Stimulated activated naive CD8-positive, alpha-beta T cell treated with anti-CD3 and anti-CD28 coated beads, Interleukin-15, Interleukin-2, amounts not matched to agents 100 ng/mL and 50 ng/mL, for 24 hours (primary cell): ENCODE measurements at regions not wholly inside any gene's neighbourhood (a gene's known extent, or its start where the extent isn't known, plus 50 kb on each side); places are given as distances from the start of the nearest gene placed in this dataset.
"Not testable (repeated sequence)": the region's sequence is repeated elsewhere in the genome, so short reads cannot be mapped to it uniquely, and the experiment has no call there.

Experiments used
- H3K27ac Mint-ChIP-seq: one replicate; pipeline ENCODE4 v1.8.0; 2021; ENCODE audit warnings: mild to moderate bottlenecking, mixed read lengths
- H3K27me3 Mint-ChIP-seq: one replicate; pipeline ENCODE4 v1.8.0; 2021; ENCODE audit warnings: mixed read lengths
- H3K36me3 Mint-ChIP-seq: one replicate; pipeline ENCODE4 v1.8.0; 2021; ENCODE audit warnings: low read depth, mixed read lengths
- H3K4me1 Mint-ChIP-seq: one replicate; pipeline ENCODE4 v1.8.0; 2021; ENCODE audit warnings: low read depth, mixed read lengths
- H3K4me3 Mint-ChIP-seq: one replicate; pipeline ENCODE4 v1.8.0; 2021; ENCODE audit warnings: mild to moderate bottlenecking, mixed read lengths
- H3K9me3 Mint-ChIP-seq: one replicate; pipeline ENCODE4 v1.8.0; 2021; ENCODE audit warnings: mixed read lengths

DNA sequence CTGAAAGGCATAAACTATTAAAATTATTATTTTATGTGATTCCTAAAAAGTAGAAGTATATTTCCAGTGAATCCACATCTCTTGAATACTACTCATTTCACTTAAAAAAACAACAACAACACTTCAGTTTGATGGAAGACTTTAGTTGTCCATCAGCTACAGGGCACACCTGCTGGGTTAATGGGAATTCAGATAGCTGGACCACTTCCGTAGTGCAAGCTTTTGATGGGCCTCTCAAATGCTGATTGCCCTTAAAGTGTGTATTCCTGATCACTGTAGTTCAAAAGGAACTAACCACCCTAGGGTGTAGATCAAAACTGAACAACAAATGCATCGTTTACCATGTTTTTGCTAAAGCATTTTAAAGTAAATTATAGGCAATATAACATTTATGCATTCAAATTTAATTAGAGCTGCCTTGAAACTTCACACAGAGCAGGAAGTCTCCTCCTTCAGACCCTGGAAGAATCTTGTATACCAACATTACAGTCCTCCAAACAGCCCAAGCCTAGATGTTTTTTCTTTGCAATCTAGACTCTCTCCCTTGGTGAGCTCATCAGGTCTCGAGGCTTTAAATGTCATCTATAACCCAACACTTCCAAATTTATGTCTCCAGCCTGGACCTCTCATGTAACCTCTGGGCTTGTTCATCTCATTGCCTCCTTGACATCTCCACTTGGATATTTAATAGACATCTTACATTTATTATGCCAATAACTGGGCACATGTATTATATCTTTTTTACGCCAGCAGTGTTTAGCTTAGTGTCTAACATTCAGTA, 510.1 kb upstream of the SLC39A10 start:
- H3K27me3 Mint-ChIP-seq = no peaks in the 10 kb centered on the region
- no peak overlapping the region for H3K27ac Mint-ChIP-seq
- peaks cover 8% of the 10 kb centered on the region for H3K9me3 Mint-ChIP-seq
- no peaks in the 10 kb centered on the region for H3K36me3 Mint-ChIP-seq
- H3K4me3 Mint-ChIP-seq = no peak overlapping the region
- no peaks in the 10 kb centered on the region for H3K4me1 Mint-ChIP-seq

DNA sequence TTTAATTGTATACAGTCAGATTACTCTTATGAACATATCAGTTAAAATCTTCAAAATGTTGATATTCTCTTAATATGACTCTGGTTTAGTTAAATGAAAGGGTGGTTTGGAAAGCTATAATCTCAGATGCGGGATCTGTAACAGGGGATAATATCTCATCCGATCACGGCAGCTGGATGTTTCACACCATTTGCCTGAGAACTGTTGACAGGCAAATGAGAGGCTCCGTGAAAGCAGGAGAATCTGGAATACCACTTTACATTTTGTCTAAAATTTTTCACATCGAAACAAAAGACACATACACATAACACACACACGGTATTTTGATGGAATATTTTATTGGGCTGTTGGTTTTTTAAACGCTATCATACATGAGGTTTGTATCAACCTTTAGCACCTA, 518.6 kb upstream of the SLC39A10 start:
- H3K9me3 Mint-ChIP-seq = no peaks in the 10 kb centered on the region
- no peak overlapping the region for H3K4me3 Mint-ChIP-seq
- H3K27ac Mint-ChIP-seq = no peak overlapping the region
- no peaks in the 10 kb centered on the region for H3K27me3 Mint-ChIP-seq
- no peaks in the 10 kb centered on the region for H3K36me3 Mint-ChIP-seq
- H3K4me1 Mint-ChIP-seq = no peaks in the 10 kb centered on the region

DNA sequence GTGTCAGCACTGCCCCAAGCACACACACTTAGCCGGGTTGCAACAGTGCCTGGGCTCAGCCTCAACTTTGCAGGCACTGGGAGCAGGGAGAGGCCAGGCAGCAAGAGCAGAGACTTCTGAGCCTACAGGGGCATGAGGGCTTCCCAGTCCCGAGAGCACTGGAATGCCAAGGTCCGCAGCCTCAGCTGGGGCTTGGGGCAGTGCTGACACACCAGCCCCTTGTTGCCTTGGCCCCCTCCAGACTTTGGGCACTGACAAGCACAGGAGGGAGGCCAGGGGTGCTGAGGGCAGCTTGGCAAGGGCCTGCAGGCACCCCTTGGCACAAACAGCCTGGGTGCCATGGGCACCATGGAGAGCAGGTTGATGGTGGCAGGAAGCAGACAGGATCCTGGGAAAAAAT, 531.1 kb upstream of the SLC39A10 start:
- H3K4me1 Mint-ChIP-seq, H3K36me3 Mint-ChIP-seq, H3K27ac Mint-ChIP-seq, H3K27me3 Mint-ChIP-seq, H3K4me3 Mint-ChIP-seq, H3K9me3 Mint-ChIP-seq: not testable (repeated sequence)

DNA sequence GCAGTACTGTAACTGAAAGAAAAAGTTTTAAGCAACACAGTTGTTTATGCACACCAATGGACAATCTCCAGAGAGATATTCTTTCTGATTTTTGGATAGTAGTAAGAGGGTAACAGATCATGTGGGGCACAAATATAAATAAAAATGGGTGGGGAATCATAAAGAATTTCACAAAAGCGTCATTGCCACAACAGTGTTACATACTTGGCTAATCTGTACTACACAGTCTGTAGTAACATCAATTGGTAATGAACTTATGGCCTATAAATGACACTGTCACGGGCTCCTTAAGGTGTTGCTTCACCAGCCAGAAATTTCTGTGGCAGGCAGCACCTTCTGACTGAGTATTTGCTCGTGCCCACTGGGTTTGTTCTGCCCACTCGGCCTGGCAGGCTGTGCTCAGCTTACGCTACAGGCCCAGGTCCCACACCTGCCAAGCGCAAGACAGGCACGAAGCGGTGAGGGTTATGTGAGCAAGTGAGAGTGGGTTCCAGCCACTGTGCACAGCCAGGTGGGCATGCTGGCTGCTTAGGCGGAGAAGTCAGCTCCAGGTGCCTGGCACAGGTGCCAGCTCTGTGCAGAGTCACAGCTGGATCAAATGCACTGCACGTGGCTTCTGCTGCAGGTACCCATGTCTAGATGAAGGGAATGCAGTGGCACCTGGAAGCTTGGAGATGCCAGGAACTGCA, 532.5 kb upstream of the SLC39A10 start:
- Mint-ChIP-seq H3K9me3 (no peaks in the 10 kb centered on the region), H3K27ac (no peak overlapping the region), H3K4me3 (no peak overlapping the region), H3K27me3 (no peaks in the 10 kb centered on the region), H3K4me1 (no peaks in the 10 kb centered on the region), H3K36me3 (no peaks in the 10 kb centered on the region)

DNA sequence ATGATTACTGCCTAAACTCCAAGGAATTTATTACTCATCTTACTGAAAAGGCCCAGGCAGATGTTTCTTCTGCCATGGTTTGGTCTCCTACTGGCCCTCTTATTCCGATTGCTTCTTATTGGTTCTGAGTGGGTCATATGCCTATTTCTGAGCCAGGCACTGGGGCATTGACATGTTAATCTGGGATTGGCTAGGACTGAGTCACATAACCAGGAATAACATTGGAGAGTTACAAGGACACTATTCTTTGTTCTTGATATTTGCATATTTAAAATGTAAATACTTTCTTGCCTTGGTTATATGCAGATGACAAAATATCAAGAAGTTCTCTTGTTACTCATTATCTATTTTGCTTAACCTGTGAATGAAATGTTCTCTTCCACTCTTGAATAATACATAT, 534.4 kb upstream of the SLC39A10 start:
- Mint-ChIP-seq H3K27ac (no peak overlapping the region), H3K4me3 (no peak overlapping the region), H3K4me1 (no peaks in the 10 kb centered on the region), H3K36me3 (no peaks in the 10 kb centered on the region), H3K9me3 (no peaks in the 10 kb centered on the region), H3K27me3 (no peaks in the 10 kb centered on the region)

DNA sequence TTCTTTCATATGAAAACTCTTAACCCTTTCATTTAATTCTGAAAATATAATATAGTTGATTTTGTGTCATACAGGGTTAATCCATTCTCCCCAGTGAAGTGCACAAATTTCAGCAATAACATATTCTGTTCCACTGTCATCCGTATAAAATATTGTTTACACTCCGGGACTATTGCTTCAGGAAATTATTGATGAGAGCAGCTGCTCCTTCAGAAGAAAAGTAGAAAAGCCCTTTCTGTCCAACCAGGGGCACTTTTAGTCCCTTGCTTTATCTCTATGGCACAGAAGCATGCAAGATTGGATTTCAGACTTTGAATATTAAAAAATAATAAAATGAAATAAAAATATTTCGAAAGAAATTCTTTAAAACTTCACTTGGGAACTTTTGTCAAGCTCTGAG, 535.7 kb upstream of the SLC39A10 start:
- Mint-ChIP-seq H3K4me1 (no peaks in the 10 kb centered on the region), H3K9me3 (no peaks in the 10 kb centered on the region), H3K36me3 (no peaks in the 10 kb centered on the region), H3K27ac (no peak overlapping the region), H3K27me3 (no peaks in the 10 kb centered on the region), H3K4me3 (no peak overlapping the region)

DNA sequence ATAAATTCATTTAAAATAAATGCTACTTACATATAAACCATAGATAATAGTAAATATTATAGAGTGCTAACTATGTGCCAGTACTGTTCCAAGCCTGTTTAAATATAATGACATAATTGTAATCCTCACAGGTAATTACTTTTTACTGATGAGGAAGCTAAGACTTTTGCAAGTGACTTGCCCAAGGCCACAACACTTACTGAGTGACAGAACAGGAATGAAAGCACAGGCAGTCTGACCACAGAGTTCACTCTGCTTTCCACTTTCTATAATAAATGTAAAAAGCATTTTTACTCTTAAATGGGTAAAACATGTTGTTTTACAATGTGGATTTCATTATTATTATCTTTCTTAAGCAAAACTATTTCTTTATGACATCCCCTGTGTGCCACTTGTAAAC, 537.8 kb upstream of the SLC39A10 start:
- H3K36me3 Mint-ChIP-seq = no peaks in the 10 kb centered on the region
- no peaks in the 10 kb centered on the region for H3K9me3 Mint-ChIP-seq
- no peaks in the 10 kb centered on the region for H3K27me3 Mint-ChIP-seq
- H3K4me1 Mint-ChIP-seq = no peaks in the 10 kb centered on the region
- H3K4me3 Mint-ChIP-seq = no peak overlapping the region
- H3K27ac Mint-ChIP-seq = no peak overlapping the region

DNA sequence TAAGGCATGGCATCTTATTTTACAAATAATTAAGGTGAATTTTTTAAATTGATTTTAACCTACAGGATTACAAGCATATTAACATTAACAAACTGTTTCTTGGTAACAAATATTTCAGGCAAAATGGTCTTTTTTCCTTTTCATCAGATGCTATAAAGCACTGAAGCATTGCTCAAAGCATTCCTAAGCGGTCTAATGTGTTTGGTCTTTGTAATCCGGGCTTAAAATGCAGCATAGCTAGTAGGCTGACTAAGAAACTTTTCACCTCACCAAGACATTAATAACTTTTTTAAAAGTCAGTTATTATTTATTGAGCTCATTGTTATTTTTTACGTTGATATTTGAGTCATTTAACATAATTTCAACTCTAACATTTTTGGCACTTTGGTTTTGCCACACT, 538.8 kb upstream of the SLC39A10 start:
- Mint-ChIP-seq H3K27ac (no peak overlapping the region), H3K36me3 (no peaks in the 10 kb centered on the region), H3K4me3 (no peak overlapping the region), H3K27me3 (no peaks in the 10 kb centered on the region), H3K9me3 (peaks cover 9% of the 10 kb centered on the region), H3K4me1 (no peaks in the 10 kb centered on the region)

DNA sequence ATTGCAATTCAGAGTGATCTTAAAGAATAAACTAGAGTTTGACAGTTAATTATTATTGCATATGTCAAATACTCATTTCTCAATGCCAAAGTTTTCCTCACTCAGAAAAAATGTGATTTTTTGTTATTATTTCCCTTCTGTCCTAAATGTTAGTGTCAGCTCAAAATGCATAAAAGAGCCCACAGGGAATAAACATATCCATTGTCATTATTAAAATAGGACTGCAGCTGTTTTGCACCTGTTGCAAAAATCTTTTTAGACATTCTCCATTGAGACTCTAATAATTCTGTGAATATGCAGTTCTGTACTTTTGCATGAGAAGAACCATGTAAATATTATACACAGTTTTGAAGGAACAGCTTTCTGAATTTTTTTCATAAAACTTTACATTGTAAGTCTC, 540.0 kb upstream of the SLC39A10 start:
- peaks cover 13% of the 10 kb centered on the region for H3K9me3 Mint-ChIP-seq
- no peaks in the 10 kb centered on the region for H3K36me3 Mint-ChIP-seq
- no peaks in the 10 kb centered on the region for H3K27me3 Mint-ChIP-seq
- no peaks in the 10 kb centered on the region for H3K4me1 Mint-ChIP-seq
- H3K4me3 Mint-ChIP-seq = no peak overlapping the region
- H3K27ac Mint-ChIP-seq = no peak overlapping the region

DNA sequence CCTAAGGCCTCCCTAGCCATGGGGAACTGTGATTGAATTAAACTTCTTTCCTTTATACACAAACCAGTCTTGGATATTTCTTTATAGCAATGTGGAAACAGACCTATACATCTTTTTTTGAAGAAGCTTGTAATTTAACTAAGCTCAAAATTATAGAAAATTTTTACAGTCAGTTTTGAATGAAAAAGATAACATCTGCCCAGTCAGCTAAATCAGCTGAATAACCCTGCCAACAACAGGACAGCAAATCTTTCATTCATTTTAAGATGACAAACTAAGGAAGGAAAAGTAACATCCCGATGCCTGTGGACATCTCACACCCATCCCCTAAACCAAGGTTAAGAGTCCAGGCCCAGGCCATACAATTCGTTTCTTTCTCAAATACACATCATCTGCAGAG, 541.3 kb upstream of the SLC39A10 start:
- H3K4me1 Mint-ChIP-seq = no peaks in the 10 kb centered on the region
- no peaks in the 10 kb centered on the region for H3K36me3 Mint-ChIP-seq
- H3K27me3 Mint-ChIP-seq = no peaks in the 10 kb centered on the region
- no peak overlapping the region for H3K27ac Mint-ChIP-seq
- H3K4me3 Mint-ChIP-seq = no peak overlapping the region
- peaks cover 13% of the 10 kb centered on the region for H3K9me3 Mint-ChIP-seq

DNA sequence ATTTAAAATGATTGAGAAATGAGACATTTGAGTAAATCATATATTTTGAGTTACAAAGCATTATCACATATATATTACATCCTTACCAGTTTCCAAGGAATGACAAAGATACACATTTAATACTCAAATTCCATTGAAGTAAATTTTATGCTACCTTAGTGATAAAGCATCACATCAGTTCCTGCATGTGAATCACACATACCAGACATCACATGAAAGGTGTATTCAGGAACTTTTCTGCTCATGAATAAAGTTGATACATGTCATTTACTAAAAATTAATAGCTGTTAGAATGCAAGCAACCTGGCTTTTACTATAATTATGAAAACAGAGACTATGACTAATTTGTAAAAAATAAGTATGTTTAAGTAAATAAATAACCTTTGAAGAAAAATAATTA, 548.8 kb upstream of the SLC39A10 start:
- H3K4me1 Mint-ChIP-seq = no peaks in the 10 kb centered on the region
- no peak overlapping the region for H3K4me3 Mint-ChIP-seq
- no peak overlapping the region for H3K27ac Mint-ChIP-seq
- no peaks in the 10 kb centered on the region for H3K36me3 Mint-ChIP-seq
- H3K9me3 Mint-ChIP-seq = peaks cover 3% of the 10 kb centered on the region
- no peaks in the 10 kb centered on the region for H3K27me3 Mint-ChIP-seq

DNA sequence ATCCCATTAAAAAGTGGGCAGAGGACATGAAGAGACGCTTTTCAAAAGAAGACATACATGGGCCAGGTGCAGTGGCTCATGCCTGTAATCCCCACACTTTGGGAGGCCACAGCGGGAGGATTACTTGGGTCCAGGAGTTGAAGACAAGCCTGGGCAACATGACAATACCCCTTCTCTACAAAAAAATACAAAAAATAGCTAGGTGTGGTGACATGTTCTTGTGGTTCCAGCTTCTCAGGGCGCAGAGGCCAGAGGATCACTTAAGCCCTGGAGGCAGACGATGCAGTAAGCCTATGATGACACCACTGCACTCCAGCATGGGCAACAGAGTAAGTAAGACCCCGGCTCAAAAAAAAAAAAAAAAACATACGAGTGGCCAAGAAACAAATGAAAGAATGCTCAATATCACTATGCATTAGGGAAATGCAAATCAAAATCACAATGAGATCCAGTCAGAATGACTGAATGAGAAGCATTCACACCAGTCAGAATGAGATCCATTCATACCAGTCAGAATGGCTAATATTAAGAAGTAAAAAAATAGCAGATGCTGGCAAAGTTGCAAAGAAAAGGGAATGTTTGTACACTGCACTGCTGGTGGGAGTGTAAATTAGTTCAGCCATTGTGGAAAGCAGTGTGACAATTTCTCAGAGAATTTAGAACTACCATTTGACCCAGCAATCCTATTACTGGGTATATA, 550.2 kb upstream of the SLC39A10 start:
- Mint-ChIP-seq H3K36me3 (no peaks in the 10 kb centered on the region), H3K27ac (no peak overlapping the region), H3K27me3 (no peaks in the 10 kb centered on the region), H3K4me1 (no peaks in the 10 kb centered on the region), H3K4me3 (no peak overlapping the region), H3K9me3 (no peaks in the 10 kb centered on the region)

DNA sequence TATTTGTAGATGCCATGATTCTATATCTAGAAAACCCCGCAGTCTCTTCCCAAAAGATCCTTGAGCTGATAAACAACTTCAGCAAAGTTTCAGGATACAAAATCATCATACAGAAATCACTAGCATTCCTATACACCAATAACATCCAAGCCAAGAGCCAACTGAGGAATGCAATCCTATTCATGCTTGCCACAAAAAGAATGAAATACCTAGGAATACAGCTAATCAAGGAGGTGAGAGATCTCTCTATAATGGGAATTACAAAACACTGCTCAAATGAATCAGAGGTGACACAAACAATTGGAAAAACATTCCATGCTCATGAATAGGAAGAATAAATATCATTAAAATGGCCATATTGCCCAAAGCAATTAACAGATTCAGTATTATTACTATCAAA, 551.4 kb upstream of the SLC39A10 start:
- Mint-ChIP-seq H3K4me3 (no peak overlapping the region), H3K4me1 (no peaks in the 10 kb centered on the region), H3K27ac (no peak overlapping the region), H3K9me3 (no peaks in the 10 kb centered on the region), H3K27me3 (no peaks in the 10 kb centered on the region), H3K36me3 (no peaks in the 10 kb centered on the region)

DNA sequence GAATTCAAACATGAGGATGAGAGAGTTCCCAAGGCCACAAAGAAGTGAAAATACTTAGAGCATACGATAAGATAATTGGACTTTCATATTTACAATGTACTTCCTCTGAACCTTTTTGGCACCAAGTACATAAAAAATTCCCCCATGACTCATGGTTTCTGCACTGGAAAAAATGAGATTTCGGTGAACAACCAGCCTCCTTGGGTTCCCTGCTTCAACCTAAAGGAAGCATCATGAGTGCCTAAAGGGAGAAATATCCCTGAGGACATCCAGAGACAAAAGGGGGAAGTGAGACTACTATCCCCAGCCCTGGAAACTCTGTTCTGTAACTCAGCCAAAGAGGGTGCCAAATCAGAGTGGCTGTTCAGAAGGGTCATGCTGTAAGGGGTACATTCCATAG, 562.7 kb upstream of the SLC39A10 start:
- Mint-ChIP-seq H3K27ac (no peak overlapping the region), H3K36me3 (no peaks in the 10 kb centered on the region), H3K4me3 (no peak overlapping the region), H3K9me3 (no peaks in the 10 kb centered on the region), H3K27me3 (no peaks in the 10 kb centered on the region), H3K4me1 (peaks cover 8% of the 10 kb centered on the region)

DNA sequence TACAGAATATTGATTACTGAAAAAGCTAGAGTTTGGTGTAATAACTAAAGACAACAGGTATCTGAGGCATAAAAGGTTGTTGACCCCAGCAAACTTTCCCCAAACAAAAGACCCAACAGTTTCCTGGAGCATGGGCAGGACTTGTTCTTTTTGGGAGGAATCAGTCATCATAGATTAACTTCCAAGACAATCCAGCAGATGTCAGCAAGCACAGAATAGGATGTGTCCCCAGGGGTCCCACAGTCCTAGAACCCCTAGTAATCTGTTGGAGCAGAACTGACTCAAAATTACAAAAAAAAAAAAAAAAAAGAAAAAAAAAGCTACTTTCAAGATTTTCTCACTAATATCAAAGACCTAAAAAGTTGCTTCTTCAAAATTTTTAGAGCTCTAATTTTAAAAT, 564.7 kb upstream of the SLC39A10 start:
- Mint-ChIP-seq H3K4me3 (no peak overlapping the region), H3K27ac (no peak overlapping the region), H3K9me3 (peaks cover 3% of the 10 kb centered on the region), H3K36me3 (no peaks in the 10 kb centered on the region), H3K27me3 (no peaks in the 10 kb centered on the region), H3K4me1 (peaks cover 8% of the 10 kb centered on the region)
